H1 (cell line): ENCODE measurements at regions not wholly inside any gene's neighbourhood (a gene's known extent, or its start where the extent isn't known, plus 50 kb on each side); places are given as distances from the start of the nearest gene placed in this dataset.

ENCODE experiments used
- ATF2 ChIP-seq: IDR thresholded peaks from 2 replicates; pipeline ENCODE4 v1.6.1; 2012; ENCODE audit warnings: low read length, inconsistent platforms
- CBX8 ChIP-seq: fragments of 300-800, 300-1000 bp; sonication (generic); IDR thresholded peaks from 2 replicates; pipeline ENCODE4 v1.7.1; 2016; ENCODE audit warnings: low read depth, low read length, borderline replicate concordance
- CTCF ChIP-seq, 3 experiments: IDR thresholded peaks; 1 replicate in 2 of 3; 2 replicates in 1 of 3; pipeline versions ENCODE4 v1.5.1 to v1.6.1; 2011; ENCODE audit warnings: low read length in 3 of 3, mild to moderate bottlenecking in 3 of 3, inconsistent platforms in 2 of 3, low read depth in 1 of 3, moderate library complexity in 1 of 3; ENCODE audit not compliant: insufficient read depth in 1 of 3; ENCODE audit errors: control extremely low read depth in 1 of 3
- MAFK ChIP-seq: IDR thresholded peaks from 2 replicates; pipeline ENCODE4 v1.6.1; 2012; ENCODE audit warnings: low read depth, mild to moderate bottlenecking, improper control_type of control experiment, low read length
- POLR2A ChIP-seq, 2 experiments: IDR thresholded peaks; 1 replicate in 1 of 2; 2 replicates in 1 of 2; pipeline ENCODE4 v1.6.1; 2011; ENCODE audit warnings: low read depth in 2 of 2, low read length in 2 of 2, mild to moderate bottlenecking in 2 of 2; ENCODE audit errors: control extremely low read depth in 1 of 2
- SP2 ChIP-seq: IDR thresholded peaks from 2 replicates; pipeline ENCODE4 v1.6.1; 2012; ENCODE audit warnings: mild to moderate bottlenecking, low read length, inconsistent platforms
- TEAD4 ChIP-seq: IDR thresholded peaks from 2 replicates; pipeline ENCODE4 v1.6.1; 2012; ENCODE audit warnings: low read depth, low read length, inconsistent platforms, mixed read lengths
- YY1 ChIP-seq: IDR thresholded peaks from 2 replicates; pipeline ENCODE4 v1.6.1; 2011; ENCODE audit warnings: low read depth, mild to moderate bottlenecking, low read length

- no peak for TF ChIP-seq SP2
- no peak for TF ChIP-seq POLR2A (IDR thresholded peaks at IDR 0.05; ENCODE audit: control extremely low read depth in 1 of 2, low read depth in 2 of 2, low read length in 2 of 2)
- TF ChIP-seq CTCF (IDR thresholded peaks at IDR 0.05; ENCODE audit: control extremely low read depth in 1 of 3, insufficient read depth in 1 of 3, low read depth in 1 of 3, low read length in 3 of 3): no peak
- TF ChIP-seq YY1: no peak
- no peak for TF ChIP-seq ATF2
- no peak for TF ChIP-seq CBX8
- TF ChIP-seq TEAD4: no peak
- no peak for TF ChIP-seq MAFK
Measured at GRCh38 chr1:115560027-115560426, 81.7 kb upstream of the VANGL1 start.
